SK-N-MC (cell line): ENCODE measurements at regions not wholly inside any gene's neighbourhood (a gene's known extent, or its start where the extent isn't known, plus 50 kb on each side); places are given as distances from the start of the nearest gene placed in this dataset.

Source experiments
- EZH2 ChIP-seq: fragments of 200-600 bp; sonication (generic); IDR thresholded peaks from one replicate; pipeline ENCODE4 v1.6.1; 2017; ENCODE audit warnings: antibody characterized with exemption
- POLR2AphosphoS5 ChIP-seq: IDR thresholded peaks from 2 replicates; pipeline ENCODE4 v1.6.1; 2012; ENCODE audit warnings: mild to moderate bottlenecking, low read depth, low read length, borderline replicate concordance

- TF ChIP-seq EZH2 (no peak), POLR2AphosphoS5 (no peak)
Observed at GRCh38 chr12:108461058-108461660, 53.9 kb upstream of the FICD start.
